Esophagus squamous epithelium (tissue), 4 donors: ENCODE measurements at regions not wholly inside any gene's neighbourhood (a gene's known extent, or its start where the extent isn't known, plus 50 kb on each side); places are given as distances from the start of the nearest gene placed in this dataset.

Experiments
- CTCF ChIP-seq, 6 experiments: fragments of 450-650 bp in 4 of 6; fragments of 200-600 bp in 2 of 6; sonication (generic) in 2 of 6; IDR thresholded peaks; one replicate each; pipeline ENCODE4 v1.5.1; 2016 to 2019; ENCODE audit warnings: antibody characterized with exemption in 6 of 6, mild to moderate bottlenecking in 4 of 6, moderate library complexity in 4 of 6
- POLR2A ChIP-seq, 4 donors: fragments of 450-650 bp; IDR thresholded peaks; one replicate each; pipeline ENCODE4 v1.6.1; 2017; ENCODE audit warnings: antibody characterized with exemption in 4 of 4, mild to moderate bottlenecking in 4 of 4, moderate library complexity in 3 of 4

- no peak for TF ChIP-seq CTCF (IDR thresholded peaks at IDR 0.05)
- no peak for TF ChIP-seq POLR2A (IDR thresholded peaks at IDR 0.05)
Observed at GRCh38 chr4:180610324-180610723, 1632.9 kb upstream of the TENM3 start.
